GM18861 (cell line): ENCODE measurements at regions not wholly inside any gene's neighbourhood (a gene's known extent, or its start where the extent isn't known, plus 50 kb on each side); places are given as distances from the start of the nearest gene placed in this dataset.
A peak's percentile ranks its signal among the peaks of the same experiment; 100 is the strongest.

Experiments
- ATAC-seq: cut with Tn5 transposase; IDR thresholded peaks from one replicate; pipeline ENCODE4 v1.9.1; 2021; ENCODE audit not compliant: unreplicated experiment

GRCh38 chr12:91384806-91385205, 202.2 kb upstream of the DCN start:
- no peak for ATAC-seq

GRCh38 chr12:91384366-91384765, 201.7 kb upstream of the DCN start:
- no peak for ATAC-seq

- ATAC-seq: no peak
Observed at GRCh38 chr12:91383099-91383498, 200.5 kb upstream of the DCN start.

GRCh38 chr12:91382081-91382543, 199.5 kb upstream of the DCN start:
- peak; percentile 55 for ATAC-seq

GRCh38 chr12:91381309-91381804, 198.7 kb upstream of the DCN start:
- peak; percentile 63 for ATAC-seq

GRCh38 chr12:91380631-91381030, 198.0 kb upstream of the DCN start:
- ATAC-seq: no peak

- ATAC-seq: no peak
Observed at GRCh38 chr12:91379051-91379775, 196.6 kb upstream of the DCN start.

- no peak for ATAC-seq
Observed at GRCh38 chr12:91377436-91377835, 194.8 kb upstream of the DCN start.

- ATAC-seq: no peak
Observed at GRCh38 chr12:91373086-91373485, 190.5 kb upstream of the DCN start.

GRCh38 chr12:91370086-91370868, 187.7 kb upstream of the DCN start:
- ATAC-seq: no peak

GRCh38 chr12:91368613-91369012, 186.0 kb upstream of the DCN start:
- no peak for ATAC-seq

- no peak for ATAC-seq
Observed at GRCh38 chr12:91367234-91367849, 184.7 kb upstream of the DCN start.

- no peak for ATAC-seq
Observed at GRCh38 chr12:91364471-91365184, 182.0 kb upstream of the DCN start.

- no peak for ATAC-seq
Observed at GRCh38 chr12:91361864-91362263, 179.2 kb upstream of the DCN start.

- no peak for ATAC-seq
Observed at GRCh38 chr12:91357381-91357780, 174.8 kb upstream of the DCN start.

- no peak for ATAC-seq
Observed at GRCh38 chr12:91356405-91356804, 173.8 kb upstream of the DCN start.

- ATAC-seq: peak; percentile 97
Observed at GRCh38 chr12:91355150-91356006, 172.8 kb upstream of the DCN start.

GRCh38 chr12:91353266-91353665, 170.6 kb upstream of the DCN start:
- no peak for ATAC-seq

- no peak for ATAC-seq
Observed at GRCh38 chr12:91349476-91349875, 166.9 kb upstream of the DCN start.
